ENCODE measurements at regions not wholly inside any gene's neighbourhood (a gene's known extent, or its start where the extent isn't known, plus 50 kb on each side); places are given as distances from the start of the nearest gene placed in this dataset.
A peak's percentile ranks its signal among the peaks of the same experiment; 100 is the strongest.

GRCh38 chr20:53874706-53875105 is 195.7 kb downstream of the BCAS1 start:
- Histone ChIP-seq H3K36me3 (no peaks in the 10 kb centered on the region), H3K9me3 (no peaks in the 10 kb centered on the region), H3K27ac (no peak overlapping the region), H3K4me3 (no peak overlapping the region), H3K4me1 (peaks cover 0 to 15% (median 4%) of the 10 kb centered on the region in 4 donors), H3K27me3 (no peaks in the 10 kb centered on the region)
- DNase-seq, result no peak
- intact Hi-C loops (cut with DNase I; ENCODE audit: low total_unique reads), result no loop called here
- no peak for TF ChIP-seq CTCF (IDR thresholded peaks at IDR 0.05)

GRCh38 chr20:53874104-53874503 is 196.3 kb downstream of the BCAS1 start:
- Histone ChIP-seq H3K9me3 (no peaks in the 10 kb centered on the region), H3K4me3 (no peak overlapping the region), H3K27ac (no peak overlapping the region), H3K27me3 (no peaks in the 10 kb centered on the region), H3K4me1 (peaks cover 0 to 21% (median 4%) of the 10 kb centered on the region in 4 donors), H3K36me3 (no peaks in the 10 kb centered on the region)
- intact Hi-C loops (cut with DNase I; ENCODE audit: low total_unique reads), result no loop called here
- no peak for DNase-seq
- TF ChIP-seq CTCF (IDR thresholded peaks at IDR 0.05), result no peak

GRCh38 chr20:53873230-53873604 is 197.2 kb downstream of the BCAS1 start:
- Histone ChIP-seq H3K9me3 (no peaks in the 10 kb centered on the region), H3K36me3 (no peaks in the 10 kb centered on the region), H3K4me3 (no peak overlapping the region), H3K4me1 (peaks cover 0 to 21% (median 4%) of the 10 kb centered on the region in 4 donors), H3K27me3 (no peaks in the 10 kb centered on the region), H3K27ac (no peak overlapping the region)
- intact Hi-C loops (cut with DNase I; ENCODE audit: low total_unique reads), result no loop called here
- no peak for TF ChIP-seq CTCF (IDR thresholded peaks at IDR 0.05)
- no peak for DNase-seq

- Histone ChIP-seq H3K4me3 (peak overlapping the region in 1 of 2 donors; percentile 1), H3K36me3 (no peaks in the 10 kb centered on the region), H3K4me1 (peaks cover 0 to 21% (median 4%) of the 10 kb centered on the region in 4 donors), H3K27me3 (no peaks in the 10 kb centered on the region), H3K27ac (peak overlapping the region in 1 of 2 donors; percentile 38), H3K9me3 (no peaks in the 10 kb centered on the region)
- TF ChIP-seq CTCF (IDR thresholded peaks at IDR 0.05), result no peak
- DNase-seq, result no peak
- intact Hi-C loops (cut with DNase I; ENCODE audit: low total_unique reads), result no loop called here
These were observed 197.7 kb downstream of the BCAS1 start for GRCh38 chr20:53872561-53873229.

- no peak overlapping the region for H3K4me3 ChIP-seq
- intact Hi-C loops (cut with DNase I; ENCODE audit: low total_unique reads), result no loop called here
These were observed 198.3 kb downstream of the BCAS1 start for GRCh38 chr20:53872081-53872541.

More at GRCh38 chr20:53872081-53872541, 198.3 kb downstream of the BCAS1 start:
- peaks cover 0 to 22% (median 4%) of the 10 kb centered on the region in 4 donors for H3K4me1 ChIP-seq
- peak overlapping the region in 1 of 2 donors; percentile 38 for H3K27ac ChIP-seq
- H3K9me3 ChIP-seq, result no peaks in the 10 kb centered on the region
- TF ChIP-seq CTCF (IDR thresholded peaks at IDR 0.05), result no peak
- no peaks in the 10 kb centered on the region for H3K27me3 ChIP-seq
- DNase-seq, result no peak
- no peaks in the 10 kb centered on the region for H3K36me3 ChIP-seq
